ENCODE measurements at regions not wholly inside any gene's neighbourhood (a gene's known extent, or its start where the extent isn't known, plus 50 kb on each side); places are given as distances from the start of the nearest gene placed in this dataset.

GRCh38 chrX:124975456-124975855, 344.2 kb upstream of the TEX13C start (continued):
- TF ChIP-seq IRF9 (tag; IDR thresholded peaks at IDR 0.05) (no peak), MEIS2 (IDR thresholded peaks at IDR 0.05; ENCODE audit: partially characterized antibody) (no peak), BHLHE40 (IDR thresholded peaks at IDR 0.05; ENCODE audit: low read length) (no peak), ZC3H11A (IDR thresholded peaks at IDR 0.05; ENCODE audit: low read depth, low read length) (no peak), ADNP (tag; IDR thresholded peaks at IDR 0.05) (no peak), NUFIP1 (IDR thresholded peaks at IDR 0.05; ENCODE audit: partially characterized antibody) (no peak), CTCFL (IDR thresholded peaks at IDR 0.05; ENCODE audit: borderline replicate concordance, insufficient read depth, low read depth, low read length, poor library complexity, severe bottlenecking) (no peak), MIER1 (IDR thresholded peaks at IDR 0.05; ENCODE audit: low read depth) (no peak)

- no peaks in the 10 kb centered on the region for H3K79me2 ChIP-seq (ENCODE audit: control insufficient read depth, insufficient read depth, low read length)
- WGBS (ENCODE audit: insufficient coverage, low coverage, missing lambda C conversion rate): 40% methylated on average over 1 of the region's 1 CpG
- no peak for ATAC-seq
- H3K9me1 ChIP-seq (ENCODE audit: control insufficient read depth, insufficient read depth, low read length): no peaks in the 10 kb centered on the region
- H3K9me3 ChIP-seq (replicated peaks; ENCODE audit: control insufficient read depth, insufficient read depth, low read depth, low read length): no peaks in the 10 kb centered on the region
- no peak overlapping the region for H3K4me2 ChIP-seq (ENCODE audit: insufficient read depth, low read length)
- intact Hi-C loops (cut with micrococcal nuclease) (no loop called here), in situ Hi-C loops (cut with MboI) (no loop called here)
- H3K9ac ChIP-seq (ENCODE audit: insufficient read depth in 1 of 2, low read depth in 2 of 2, low read length in 2 of 2): no peak overlapping the region
- POLR2A ChIA-PET: no interaction called here
- no peak overlapping the region for H3K4me3 ChIP-seq
- BruUV-seq (replicated peaks): no TSS peak
- no peak for DNase-seq (ENCODE audit: extremely low read depth in 1 of 4, low spot score in 3 of 4)
- no peak overlapping the region for H2AFZ ChIP-seq (ENCODE audit: low read depth, low read length)
- no peaks in the 10 kb centered on the region for H3K4me1 ChIP-seq (replicated peaks in 1 of 2; ENCODE audit: control insufficient read depth in 2 of 2, insufficient read depth in 2 of 2, low read length in 2 of 2)
- no peaks in the 10 kb centered on the region for H4K20me1 ChIP-seq (replicated peaks; ENCODE audit: control insufficient read depth, insufficient read depth, low read length)
- no peak for FAIRE-seq
- no peaks in the 10 kb centered on the region for H3K36me3 ChIP-seq (ENCODE audit: control insufficient read depth, insufficient read depth, low read length)
- no peaks in the 10 kb centered on the region for H3K27me3 ChIP-seq (ENCODE audit: control insufficient read depth in 2 of 2, insufficient read depth in 2 of 2, low read length in 2 of 2)
- H3K27ac ChIP-seq (ENCODE audit: extremely low read depth, low read depth, low read length): no peak overlapping the region
- CTCF ChIA-PET (ENCODE audit: low intra/inter-chr PET ratio): no interaction called here
- TF ChIP-seq CTBP1 (IDR thresholded peaks at IDR 0.05; ENCODE audit: borderline replicate concordance): no peak
- no peak for TF ChIP-seq GATAD2A (IDR thresholded peaks at IDR 0.05)
- TF ChIP-seq ZNF830 (CRISPR knock-in tag; IDR thresholded peaks at IDR 0.05): no peak
- TF ChIP-seq ZNF512 (tag; IDR thresholded peaks at IDR 0.05): no peak
- no peak for TF ChIP-seq ZNF280B (CRISPR knock-in tag; IDR thresholded peaks at IDR 0.05)
- no peak for TF ChIP-seq HLTF (IDR thresholded peaks at IDR 0.05)
- TF ChIP-seq E4F1 (CRISPR knock-in tag; IDR thresholded peaks at IDR 0.05; ENCODE audit: borderline replicate concordance): no peak
These were observed 338.3 kb upstream of the TEX13C start for GRCh38 chrX:124981420-124981819.

Data from K562 (cell line).